ENCODE measurements at regions not wholly inside any gene's neighbourhood (a gene's known extent, or its start where the extent isn't known, plus 50 kb on each side); places are given as distances from the start of the nearest gene placed in this dataset.

DNA sequence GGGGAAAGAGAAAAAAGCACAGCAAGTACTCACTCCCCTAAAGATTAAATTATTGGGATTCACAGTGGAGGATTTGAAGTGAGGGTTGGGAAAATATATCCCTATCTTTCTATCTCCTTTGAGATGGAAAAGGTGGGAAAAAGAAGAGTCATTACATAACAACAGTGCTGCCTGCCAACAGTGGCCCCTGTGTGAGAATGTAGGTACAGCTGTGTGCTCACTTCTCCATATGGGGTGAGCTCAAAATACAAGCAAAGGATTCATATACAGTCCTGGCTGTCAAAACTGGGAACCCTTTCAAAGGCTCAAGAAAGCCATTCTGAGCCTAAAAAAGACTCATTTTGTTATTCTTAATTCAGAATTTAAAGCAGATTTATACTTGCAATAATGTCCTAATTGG is 458.5 kb downstream of the GPAM start:
- TF ChIP-seq KLF9 (tag by site-specific recombination; IDR thresholded peaks at IDR 0.05; ENCODE audit: low read depth), result no peak
- TF ChIP-seq, protein P1, sequence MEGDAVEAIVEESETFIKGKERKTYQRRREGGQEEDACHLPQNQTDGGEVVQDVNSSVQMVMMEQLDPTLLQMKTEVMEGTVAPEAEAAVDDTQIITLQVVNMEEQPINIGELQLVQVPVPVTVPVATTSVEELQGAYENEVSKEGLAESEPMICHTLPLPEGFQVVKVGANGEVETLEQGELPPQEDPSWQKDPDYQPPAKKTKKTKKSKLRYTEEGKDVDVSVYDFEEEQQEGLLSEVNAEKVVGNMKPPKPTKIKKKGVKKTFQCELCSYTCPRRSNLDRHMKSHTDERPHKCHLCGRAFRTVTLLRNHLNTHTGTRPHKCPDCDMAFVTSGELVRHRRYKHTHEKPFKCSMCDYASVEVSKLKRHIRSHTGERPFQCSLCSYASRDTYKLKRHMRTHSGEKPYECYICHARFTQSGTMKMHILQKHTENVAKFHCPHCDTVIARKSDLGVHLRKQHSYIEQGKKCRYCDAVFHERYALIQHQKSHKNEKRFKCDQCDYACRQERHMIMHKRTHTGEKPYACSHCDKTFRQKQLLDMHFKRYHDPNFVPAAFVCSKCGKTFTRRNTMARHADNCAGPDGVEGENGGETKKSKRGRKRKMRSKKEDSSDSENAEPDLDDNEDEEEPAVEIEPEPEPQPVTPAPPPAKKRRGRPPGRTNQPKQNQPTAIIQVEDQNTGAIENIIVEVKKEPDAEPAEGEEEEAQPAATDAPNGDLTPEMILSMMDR (tag by site-specific recombination; IDR thresholded peaks at IDR 0.05), result no peak
- TF ChIP-seq, protein P2, sequence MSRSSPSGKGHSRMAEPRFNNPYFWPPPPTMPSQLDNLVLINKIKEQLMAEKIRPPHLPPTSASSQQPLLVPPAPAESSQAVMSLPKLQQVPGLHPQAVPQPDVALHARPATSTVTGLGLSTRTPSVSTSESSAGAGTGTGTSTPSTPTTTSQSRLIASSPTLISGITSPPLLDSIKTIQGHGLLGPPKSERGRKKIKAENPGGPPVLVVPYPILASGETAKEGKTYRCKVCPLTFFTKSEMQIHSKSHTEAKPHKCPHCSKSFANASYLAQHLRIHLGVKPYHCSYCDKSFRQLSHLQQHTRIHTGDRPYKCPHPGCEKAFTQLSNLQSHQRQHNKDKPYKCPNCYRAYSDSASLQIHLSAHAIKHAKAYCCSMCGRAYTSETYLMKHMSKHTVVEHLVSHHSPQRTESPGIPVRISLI (tag by site-specific recombination; IDR thresholded peaks at IDR 0.05), result no peak
- TF ChIP-seq, protein P3, sequence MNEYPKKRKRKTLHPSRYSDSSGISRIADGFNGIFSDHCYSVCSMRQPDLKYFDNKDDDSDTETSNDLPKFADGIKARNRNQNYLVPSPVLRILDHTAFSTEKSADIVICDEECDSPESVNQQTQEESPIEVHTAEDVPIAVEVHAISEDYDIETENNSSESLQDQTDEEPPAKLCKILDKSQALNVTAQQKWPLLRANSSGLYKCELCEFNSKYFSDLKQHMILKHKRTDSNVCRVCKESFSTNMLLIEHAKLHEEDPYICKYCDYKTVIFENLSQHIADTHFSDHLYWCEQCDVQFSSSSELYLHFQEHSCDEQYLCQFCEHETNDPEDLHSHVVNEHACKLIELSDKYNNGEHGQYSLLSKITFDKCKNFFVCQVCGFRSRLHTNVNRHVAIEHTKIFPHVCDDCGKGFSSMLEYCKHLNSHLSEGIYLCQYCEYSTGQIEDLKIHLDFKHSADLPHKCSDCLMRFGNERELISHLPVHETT (tag by site-specific recombination; IDR thresholded peaks at IDR 0.05), result no peak

All from HEK293 (cell line).